Activated naive CD4-positive, alpha-beta T cell treated with anti-CD3 and anti-CD28 coated beads for 36 hours (primary cell): ENCODE measurements at regions not wholly inside any gene's neighbourhood (a gene's known extent, or its start where the extent isn't known, plus 50 kb on each side); places are given as distances from the start of the nearest gene placed in this dataset.

Experiments used
- CTCF ChIA-PET: fragments of 350-600 bp; sonication (Branson Sonifier 250); formaldehyde crosslinking; loops from one replicate; lab custom pipeline; 2021; ENCODE audit warnings: antibody characterized with exemption; lab: Charles Lee
- DNase-seq: peaks from one replicate; pipeline ENCODE4 v3.0.0-alpha.2; 2020
- H3K27ac Mint-ChIP-seq: one replicate; pipeline ENCODE4 v1.8.0; 2021; ENCODE audit warnings: mild to moderate bottlenecking, mixed read lengths
- H3K27me3 Mint-ChIP-seq: one replicate; pipeline ENCODE4 v1.8.0; 2021; ENCODE audit warnings: low read depth, mixed read lengths
- H3K36me3 Mint-ChIP-seq: one replicate; pipeline ENCODE4 v1.8.0; 2021; ENCODE audit warnings: low read depth, mixed read lengths
- H3K4me1 Mint-ChIP-seq: one replicate; pipeline ENCODE4 v1.8.0; 2021; ENCODE audit warnings: low read depth, mixed read lengths
- H3K4me3 Mint-ChIP-seq: one replicate; pipeline ENCODE4 v1.8.0; 2021; ENCODE audit warnings: mild to moderate bottlenecking, moderate library complexity, mixed read lengths
- H3K9me3 Mint-ChIP-seq: one replicate; pipeline ENCODE4 v1.8.0; 2021; ENCODE audit warnings: mixed read lengths
- intact Hi-C: fragments of 100-400 bp; cut with micrococcal nuclease; formaldehyde crosslinking; loops from one replicate; pipeline ENCODE4 v1.15.1; 2023

DNA sequence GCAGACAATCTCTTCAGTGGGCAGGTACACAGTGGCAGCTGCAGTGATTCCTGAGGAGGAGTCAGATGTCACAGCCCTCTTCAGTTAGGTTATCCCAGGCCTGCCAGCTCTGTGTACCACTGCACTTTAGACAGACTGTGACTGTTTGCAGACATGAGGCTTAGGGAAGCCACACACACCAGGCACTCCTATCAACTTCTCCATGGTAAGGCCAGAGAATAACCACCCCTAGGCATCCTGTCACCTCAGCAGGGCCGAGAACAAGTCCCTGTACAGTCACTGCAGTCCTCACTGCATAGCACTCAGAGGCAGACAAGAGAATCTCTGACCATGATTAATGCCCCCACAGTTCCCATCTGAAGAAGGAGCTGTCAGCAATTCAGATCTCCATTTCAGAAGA is 296.5 kb downstream of the GALC start:
- no peaks in the 10 kb centered on the region for H3K9me3 Mint-ChIP-seq
- DNase-seq: no peak
- intact Hi-C loops: no loop called here
- H3K4me3 Mint-ChIP-seq: no peak overlapping the region
- peaks cover 2% of the 10 kb centered on the region for H3K27me3 Mint-ChIP-seq
- CTCF ChIA-PET: no interaction called here
- H3K27ac Mint-ChIP-seq: no peak overlapping the region
- H3K36me3 Mint-ChIP-seq: no peaks in the 10 kb centered on the region
- H3K4me1 Mint-ChIP-seq: no peaks in the 10 kb centered on the region

DNA sequence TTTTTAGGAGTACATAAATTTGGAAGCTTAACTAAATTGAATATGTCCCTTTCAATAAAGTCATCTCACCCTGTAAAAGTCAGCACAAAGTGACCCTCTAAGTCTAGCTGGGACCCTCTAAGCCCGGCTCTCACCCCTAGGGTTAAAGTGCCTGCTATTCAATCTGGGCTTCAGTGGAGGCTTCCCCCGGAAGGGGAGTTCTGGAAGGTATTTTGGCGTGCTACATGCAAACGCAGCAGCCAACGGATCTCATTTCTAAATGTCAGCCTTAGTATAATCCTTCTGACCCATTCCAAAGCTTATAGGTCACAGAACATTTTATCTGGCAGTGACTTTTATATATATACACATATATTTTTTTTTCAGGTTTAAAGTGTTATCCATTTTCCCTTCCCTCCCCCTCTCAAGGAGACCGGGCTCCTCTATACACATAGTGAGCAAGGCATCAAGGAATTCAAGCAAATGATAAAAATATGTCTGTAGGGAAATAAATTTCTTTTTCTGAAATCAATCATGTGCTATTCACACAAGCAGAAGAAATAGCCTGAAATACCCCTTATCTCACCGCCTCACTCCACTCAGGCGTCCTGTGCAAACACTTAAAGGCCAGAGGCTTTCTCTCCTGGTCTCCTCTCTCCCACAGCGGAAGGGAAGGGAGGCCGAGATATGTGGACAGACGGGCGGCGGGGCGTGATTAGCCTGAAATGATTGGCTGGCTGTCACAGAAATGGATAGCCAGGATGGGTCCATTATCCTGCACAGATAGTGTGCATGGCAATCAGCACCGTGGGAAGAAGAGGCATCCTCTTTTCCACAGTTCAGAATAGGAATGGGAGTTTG is 301.7 kb downstream of the GALC start:
- CTCF ChIA-PET: no interaction called here
- DNase-seq: no peak
- Mint-ChIP-seq H3K4me1 (no peaks in the 10 kb centered on the region), H3K9me3 (no peaks in the 10 kb centered on the region), H3K4me3 (no peak overlapping the region), H3K36me3 (no peaks in the 10 kb centered on the region), H3K27me3 (peaks cover 4% of the 10 kb centered on the region), H3K27ac (no peak overlapping the region)
- intact Hi-C loops: no loop called here

DNA sequence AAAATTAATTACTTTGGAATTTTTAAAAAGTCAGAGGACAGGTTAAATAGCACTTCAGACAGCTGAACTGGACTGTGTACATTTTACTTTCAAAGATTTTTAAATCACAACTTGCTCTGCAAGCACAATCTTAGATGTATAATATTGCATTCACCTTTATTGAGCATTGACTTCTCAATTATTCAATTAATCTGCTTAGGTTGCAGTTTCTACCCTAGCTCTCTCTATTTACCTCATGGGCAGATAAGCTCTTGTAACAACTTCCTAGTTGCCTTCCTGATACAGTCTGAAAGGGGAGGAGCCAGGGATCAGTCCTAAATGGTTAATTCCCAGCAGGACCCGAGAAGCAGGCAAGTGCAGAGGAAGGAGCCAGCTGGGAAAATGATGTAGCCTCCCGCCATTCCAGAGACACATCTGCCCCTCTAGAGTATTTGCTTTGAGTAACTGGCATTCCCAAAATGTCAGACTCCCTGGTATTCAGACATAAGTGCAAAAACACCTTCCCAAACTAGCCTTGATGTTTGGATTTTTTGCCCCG is 302.8 kb downstream of the GALC start:
- CTCF ChIA-PET: no interaction called here
- no peak for DNase-seq
- Mint-ChIP-seq H3K9me3 (no peaks in the 10 kb centered on the region), H3K27ac (no peak overlapping the region), H3K27me3 (peaks cover 4% of the 10 kb centered on the region), H3K36me3 (no peaks in the 10 kb centered on the region), H3K4me1 (no peaks in the 10 kb centered on the region), H3K4me3 (no peak overlapping the region)
- intact Hi-C loops: no loop called here

DNA sequence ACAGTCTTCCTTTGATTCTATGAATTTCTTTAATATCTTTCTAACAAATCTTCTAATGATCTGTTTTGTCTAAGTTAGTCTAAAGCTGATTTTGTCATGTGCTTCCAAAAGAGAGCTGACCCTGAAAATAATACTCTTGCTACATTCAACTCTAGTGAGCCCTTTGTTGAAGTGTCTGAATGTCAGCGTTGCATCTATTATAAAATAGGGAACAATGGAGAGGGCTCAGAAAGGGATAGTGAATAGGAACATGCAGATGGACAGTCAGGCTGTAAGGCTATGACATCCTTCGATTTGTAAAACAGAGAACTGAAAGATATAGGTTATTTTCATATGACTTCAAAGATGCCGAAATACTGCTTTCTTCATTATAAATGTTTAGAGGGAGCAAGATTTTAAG is 304.5 kb downstream of the GALC start:
- Mint-ChIP-seq H3K36me3 (no peaks in the 10 kb centered on the region), H3K4me3 (no peak overlapping the region), H3K4me1 (no peaks in the 10 kb centered on the region), H3K27ac (no peak overlapping the region), H3K27me3 (peaks cover 4% of the 10 kb centered on the region), H3K9me3 (no peaks in the 10 kb centered on the region)
- CTCF ChIA-PET: no interaction called here
- DNase-seq: no peak
- intact Hi-C loops: no loop called here

DNA sequence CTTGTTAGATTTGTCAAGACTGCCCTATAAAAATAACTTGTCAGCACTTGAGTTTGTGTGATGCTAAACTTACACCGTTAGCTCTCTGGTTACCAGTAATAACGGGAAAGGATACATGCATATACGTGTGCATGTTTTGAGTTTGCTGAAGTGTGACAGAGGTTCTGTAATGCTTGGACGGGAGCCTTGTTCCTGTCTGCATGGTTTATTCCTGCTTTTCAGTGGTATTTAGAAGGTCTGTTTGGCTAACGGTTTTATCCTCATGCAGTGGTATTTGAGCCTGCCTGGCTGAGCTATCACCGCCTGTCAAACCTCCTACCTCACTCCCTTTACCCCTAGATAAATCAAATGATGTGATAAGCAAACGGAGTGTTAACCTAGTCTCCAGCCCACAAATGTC is 305.6 kb downstream of the GALC start:
- H3K27ac Mint-ChIP-seq: no peak overlapping the region
- no peak overlapping the region for H3K4me3 Mint-ChIP-seq
- no peaks in the 10 kb centered on the region for H3K4me1 Mint-ChIP-seq
- intact Hi-C loops: no loop called here
- no peak for DNase-seq
- H3K27me3 Mint-ChIP-seq: peaks cover 4% of the 10 kb centered on the region
- CTCF ChIA-PET: no interaction called here
- H3K9me3 Mint-ChIP-seq: no peaks in the 10 kb centered on the region
- no peaks in the 10 kb centered on the region for H3K36me3 Mint-ChIP-seq

DNA sequence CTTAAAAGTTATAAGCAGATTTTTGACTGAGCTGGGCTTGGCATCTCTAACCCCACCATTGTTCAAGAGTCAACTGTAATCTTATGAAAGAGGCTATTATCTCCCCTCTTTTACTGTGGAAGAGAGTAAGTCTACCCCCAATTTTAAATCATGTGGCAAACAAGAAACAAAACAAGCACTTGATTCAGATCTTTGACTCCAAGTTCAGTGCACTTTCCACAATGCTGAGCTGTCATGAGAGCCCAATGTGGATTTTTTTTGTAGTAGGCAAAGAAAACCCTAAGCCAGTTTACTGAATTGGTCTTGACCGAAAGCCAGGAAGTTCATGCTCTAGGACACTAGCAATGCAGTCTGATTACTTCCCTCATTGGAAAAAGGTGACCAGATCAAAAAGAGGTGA is 306.2 kb downstream of the GALC start:
- no peak for DNase-seq
- no peaks in the 10 kb centered on the region for H3K4me1 Mint-ChIP-seq
- CTCF ChIA-PET: no interaction called here
- H3K4me3 Mint-ChIP-seq: no peak overlapping the region
- peaks cover 4% of the 10 kb centered on the region for H3K27me3 Mint-ChIP-seq
- no peaks in the 10 kb centered on the region for H3K9me3 Mint-ChIP-seq
- no peaks in the 10 kb centered on the region for H3K36me3 Mint-ChIP-seq
- H3K27ac Mint-ChIP-seq: no peak overlapping the region
- intact Hi-C loops: no loop called here

DNA sequence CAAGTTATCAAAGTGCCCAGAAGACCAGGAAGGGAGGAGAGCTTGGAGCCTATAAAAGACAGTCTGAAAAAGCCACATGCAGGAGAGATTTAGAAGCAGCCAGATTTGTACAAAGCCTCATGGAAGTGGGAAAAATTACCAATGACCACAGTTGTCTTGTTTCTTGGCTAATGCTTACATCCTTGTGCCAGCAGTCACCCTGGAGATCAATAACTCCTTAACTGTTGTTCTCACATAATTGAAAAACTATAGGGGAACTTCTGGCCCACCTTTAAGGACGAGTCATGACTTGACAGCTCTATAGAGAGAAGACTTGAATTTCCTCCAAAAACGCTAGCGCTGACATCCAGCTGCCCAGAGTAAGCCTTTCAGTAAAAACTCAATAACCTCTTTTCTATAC is 313.1 kb downstream of the GALC start:
- Mint-ChIP-seq H3K27ac (no peak overlapping the region), H3K36me3 (no peaks in the 10 kb centered on the region), H3K4me1 (no peaks in the 10 kb centered on the region), H3K27me3 (no peaks in the 10 kb centered on the region), H3K4me3 (no peak overlapping the region), H3K9me3 (no peaks in the 10 kb centered on the region)
- CTCF ChIA-PET: no interaction called here
- intact Hi-C loops: no loop called here
- no peak for DNase-seq

DNA sequence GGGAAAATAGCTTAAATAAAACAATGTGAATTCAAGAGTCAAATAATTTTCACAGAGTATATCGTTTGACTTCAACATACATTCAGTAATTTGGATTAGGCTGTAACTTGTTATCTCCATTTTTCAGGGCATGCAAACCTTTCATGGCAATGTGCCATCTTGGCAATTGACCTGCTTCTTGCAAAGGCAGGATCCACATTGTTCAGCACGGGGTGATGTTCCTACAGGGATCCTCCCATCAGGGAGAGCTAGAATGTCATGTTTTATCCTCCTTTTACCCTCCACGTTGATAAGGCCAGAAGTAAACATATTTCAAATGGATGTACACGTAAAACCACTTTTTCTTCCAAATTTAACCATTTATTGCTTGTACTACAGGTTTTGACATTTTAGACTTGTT is 314.4 kb downstream of the GALC start:
- CTCF ChIA-PET: no interaction called here
- intact Hi-C loops: no loop called here
- Mint-ChIP-seq H3K27ac (no peak overlapping the region), H3K9me3 (no peaks in the 10 kb centered on the region), H3K36me3 (no peaks in the 10 kb centered on the region), H3K4me3 (no peak overlapping the region), H3K4me1 (no peaks in the 10 kb centered on the region), H3K27me3 (no peaks in the 10 kb centered on the region)
- DNase-seq: no peak

DNA sequence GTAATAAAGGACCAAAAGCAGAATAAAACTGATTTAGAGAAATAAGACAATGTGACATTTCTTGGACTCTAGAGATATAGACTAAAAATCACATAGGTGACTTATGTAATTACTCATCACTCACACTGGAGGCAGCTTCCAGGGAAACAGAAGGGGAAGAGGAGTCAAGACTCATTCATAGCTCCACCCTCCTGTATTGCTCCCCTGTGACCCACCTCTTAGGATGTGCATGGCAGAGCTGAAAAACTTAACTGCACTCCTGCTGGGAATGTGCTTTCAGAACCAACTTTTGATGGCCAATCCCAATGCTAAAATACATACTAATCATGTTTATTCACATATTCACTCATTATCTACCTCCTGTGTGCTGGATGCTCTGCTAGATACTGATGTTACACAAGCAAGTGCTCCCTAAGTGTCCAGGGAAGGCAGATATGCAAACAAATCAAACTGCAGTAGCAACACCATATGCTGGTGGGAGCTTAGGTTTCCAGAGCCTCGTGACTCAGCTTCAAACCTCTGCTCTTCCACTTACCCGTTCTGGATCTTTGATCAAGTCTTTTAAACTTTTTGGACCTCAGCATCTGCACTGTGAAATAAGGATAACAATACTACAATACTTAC is 316.1 kb downstream of the GALC start:
- H3K27me3 Mint-ChIP-seq: no peaks in the 10 kb centered on the region
- no peaks in the 10 kb centered on the region for H3K4me1 Mint-ChIP-seq
- no peak overlapping the region for H3K27ac Mint-ChIP-seq
- no peak overlapping the region for H3K4me3 Mint-ChIP-seq
- DNase-seq: no peak
- H3K9me3 Mint-ChIP-seq: no peaks in the 10 kb centered on the region
- intact Hi-C loops: no loop called here
- CTCF ChIA-PET: no interaction called here
- no peaks in the 10 kb centered on the region for H3K36me3 Mint-ChIP-seq

DNA sequence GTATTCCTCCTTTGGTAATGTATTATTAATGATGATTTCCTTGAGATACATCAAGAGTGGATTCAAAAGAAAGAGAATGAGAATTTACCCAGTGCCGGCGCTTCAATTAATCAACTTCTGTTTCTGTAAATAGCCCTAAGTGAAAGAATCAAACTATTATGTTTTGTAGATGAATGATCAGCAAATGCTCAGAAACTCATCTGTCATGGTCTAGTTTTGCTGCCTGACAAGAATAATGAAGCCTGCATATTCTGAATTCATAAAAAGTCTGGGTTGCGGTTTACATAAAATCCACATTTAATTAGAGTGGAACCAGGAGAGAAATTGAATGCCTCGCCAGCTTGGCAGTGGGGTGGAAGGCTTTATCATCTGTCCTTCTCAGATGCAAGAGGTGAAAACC is 325.3 kb downstream of the GALC start:
- no peak overlapping the region for H3K27ac Mint-ChIP-seq
- H3K36me3 Mint-ChIP-seq: no peaks in the 10 kb centered on the region
- no peak overlapping the region for H3K4me3 Mint-ChIP-seq
- CTCF ChIA-PET: no interaction called here
- H3K4me1 Mint-ChIP-seq: no peaks in the 10 kb centered on the region
- DNase-seq: no peak
- H3K9me3 Mint-ChIP-seq: no peaks in the 10 kb centered on the region
- H3K27me3 Mint-ChIP-seq: no peaks in the 10 kb centered on the region
- intact Hi-C loops: no loop called here

DNA sequence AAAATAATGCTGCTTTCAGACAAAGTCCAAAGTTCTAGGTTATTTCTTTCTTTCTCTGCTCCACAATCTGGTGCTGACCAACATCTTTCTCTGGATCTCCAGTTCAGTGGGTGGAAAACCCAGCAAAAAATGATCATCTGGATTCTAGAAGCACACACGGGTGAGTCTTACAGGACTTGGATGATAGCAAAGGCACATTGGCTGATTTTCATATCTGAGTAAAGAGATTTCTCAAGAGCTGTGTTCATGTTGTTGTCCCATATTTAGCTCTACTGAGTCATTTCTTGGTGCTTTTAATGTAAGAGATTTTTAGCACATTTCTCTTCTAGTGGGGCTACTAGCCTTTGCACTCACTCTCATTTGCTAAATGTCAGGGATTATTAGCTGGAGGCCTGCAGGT is 336.7 kb downstream of the GALC start:
- H3K9me3 Mint-ChIP-seq: no peaks in the 10 kb centered on the region
- H3K27me3 Mint-ChIP-seq: no peaks in the 10 kb centered on the region
- no peak overlapping the region for H3K27ac Mint-ChIP-seq
- no peaks in the 10 kb centered on the region for H3K4me1 Mint-ChIP-seq
- DNase-seq: no peak
- CTCF ChIA-PET: interaction anchor here (0.7 kb wide), 1 partner anchor 252 kb away, joined by 3 read pairs; no protein-coding TSS in a partner anchor
- intact Hi-C loops: no loop called here
- no peak overlapping the region for H3K4me3 Mint-ChIP-seq
- no peaks in the 10 kb centered on the region for H3K36me3 Mint-ChIP-seq

DNA sequence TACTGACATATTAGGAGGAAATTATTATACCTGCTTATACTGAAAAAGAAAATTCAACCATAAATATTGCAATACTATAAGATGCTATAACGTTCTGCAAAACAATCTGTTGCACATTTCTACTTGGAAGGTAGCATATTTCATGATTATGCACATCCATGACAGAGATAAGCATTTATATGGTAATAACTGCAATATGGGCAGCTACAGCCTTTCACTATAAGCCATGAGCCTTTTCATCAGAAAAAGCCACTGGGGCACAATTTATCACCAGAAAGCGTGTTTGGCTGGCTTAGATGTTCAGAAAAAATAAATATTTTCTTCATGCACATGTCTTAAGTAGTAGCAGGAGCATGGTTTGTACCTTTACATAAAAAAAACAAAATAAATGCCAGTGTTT is 340.7 kb downstream of the GALC start:
- H3K4me3 Mint-ChIP-seq: no peak overlapping the region
- H3K27ac Mint-ChIP-seq: no peak overlapping the region
- CTCF ChIA-PET: interaction anchor here (0.6 kb wide), 1 partner anchor 24 kb away, joined by 5 read pairs; no protein-coding TSS in a partner anchor
- H3K4me1 Mint-ChIP-seq: no peaks in the 10 kb centered on the region
- intact Hi-C loops: no loop called here
- DNase-seq: no peak
- no peaks in the 10 kb centered on the region for H3K36me3 Mint-ChIP-seq
- no peaks in the 10 kb centered on the region for H3K27me3 Mint-ChIP-seq
- peaks cover 15% of the 10 kb centered on the region for H3K9me3 Mint-ChIP-seq

DNA sequence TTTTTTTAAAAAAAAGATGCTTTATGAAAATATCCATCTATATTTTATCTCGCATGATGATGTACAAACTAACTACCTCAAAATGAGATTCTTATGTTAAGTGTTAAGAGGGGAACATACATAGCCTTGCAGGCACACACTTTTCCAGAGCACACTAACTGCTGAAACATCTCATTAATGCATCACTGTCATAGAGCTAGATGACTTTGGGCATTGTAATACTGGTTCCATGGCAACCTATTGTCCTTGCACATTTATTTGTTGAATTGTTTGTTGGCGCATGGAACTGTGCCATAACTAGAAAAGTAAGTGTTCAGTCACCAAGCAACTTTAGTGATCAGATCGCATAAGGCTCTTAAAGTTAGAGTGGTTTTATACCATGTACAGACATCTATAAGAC is 348.3 kb downstream of the GALC start:
- no peak for DNase-seq
- H3K27ac Mint-ChIP-seq: no peak overlapping the region
- H3K27me3 Mint-ChIP-seq: peaks cover 2% of the 10 kb centered on the region
- intact Hi-C loops: no loop called here
- H3K4me3 Mint-ChIP-seq: no peak overlapping the region
- H3K4me1 Mint-ChIP-seq: no peaks in the 10 kb centered on the region
- CTCF ChIA-PET: no interaction called here
- H3K9me3 Mint-ChIP-seq: peaks cover 8% of the 10 kb centered on the region
- no peaks in the 10 kb centered on the region for H3K36me3 Mint-ChIP-seq
